HEK293T (cell line): ENCODE measurements at regions not wholly inside any gene's neighbourhood (a gene's known extent, or its start where the extent isn't known, plus 50 kb on each side); places are given as distances from the start of the nearest gene placed in this dataset.

Experiments used
- CTCF ChIA-PET: fragments of 350-600 bp; formaldehyde crosslinking; extraction: SDS; loops from one replicate; lab custom pipeline; 2021; ENCODE audit warnings: antibody characterized with exemption, inconsistent platforms; lab: Yijun Ruan, JAX
- POLR2A ChIA-PET: fragments of 350-600 bp; formaldehyde crosslinking; extraction: SDS; loops from one replicate; lab custom pipeline; 2020; ENCODE audit warnings: antibody characterized with exemption, inconsistent platforms; lab: Yijun Ruan, JAX
- DNase-seq: peaks from one replicate; pipeline ENCODE4 v3.0.0; 2012; ENCODE audit warnings: mixed read lengths; ENCODE audit errors: extremely low spot score
- ARNT ChIP-seq: fragments of 450-650 bp; IDR thresholded peaks from 2 replicates; pipeline ENCODE4 v1.6.1; 2017; ENCODE audit warnings: mild to moderate bottlenecking
- BHLHE40 ChIP-seq: fragments of 450-650 bp; IDR thresholded peaks from 2 replicates; pipeline ENCODE4 v1.6.1; 2016; ENCODE audit warnings: mild to moderate bottlenecking, moderate library complexity, borderline replicate concordance
- CTBP1 ChIP-seq: fragments of 450-650 bp; IDR thresholded peaks from 2 replicates; pipeline ENCODE4 v1.6.1; 2016; ENCODE audit warnings: borderline replicate concordance
- ELF4 ChIP-seq: fragments of 450-650 bp; IDR thresholded peaks from 2 replicates; pipeline ENCODE4 v1.6.1; 2017; ENCODE audit warnings: antibody characterized with exemption
- FOXA1 ChIP-seq: fragments of 450-650 bp; IDR thresholded peaks from 2 replicates; pipeline ENCODE4 v1.6.1; 2016; ENCODE audit warnings: mild to moderate bottlenecking
- FOXK2 ChIP-seq: fragments of 450-650 bp; IDR thresholded peaks from 2 replicates; pipeline ENCODE4 v1.6.1; 2016; ENCODE audit warnings: mild to moderate bottlenecking
- FOXM1 ChIP-seq: fragments of 450-650 bp; IDR thresholded peaks from 2 replicates; pipeline ENCODE4 v1.6.1; 2017; ENCODE audit warnings: mild to moderate bottlenecking, borderline replicate concordance
- HDGF ChIP-seq: fragments of 450-650 bp; IDR thresholded peaks from 2 replicates; pipeline ENCODE4 v1.6.1; 2017; ENCODE audit warnings: antibody characterized with exemption, borderline replicate concordance
- L3MBTL2 ChIP-seq: fragments of 450-650 bp; conservative IDR thresholded peaks from 2 replicates; pipeline ENCODE4 v1.6.1; 2016; ENCODE audit warnings: mild to moderate bottlenecking
- LEF1 ChIP-seq: fragments of 450-650 bp; IDR thresholded peaks from 2 replicates; pipeline ENCODE4 v1.6.1; 2017; ENCODE audit warnings: mild to moderate bottlenecking, borderline replicate concordance
- NFRKB ChIP-seq: fragments of 450-650 bp; IDR thresholded peaks from 2 replicates; pipeline ENCODE4 v1.6.1; 2016; ENCODE audit warnings: mild to moderate bottlenecking, moderate library complexity
- SP1 ChIP-seq: fragments of 450-650 bp; IDR thresholded peaks from 2 replicates; pipeline ENCODE4 v1.6.1; 2017
- SUZ12 ChIP-seq: fragments of 450-650 bp; IDR thresholded peaks from 2 replicates; pipeline ENCODE4 v1.6.1; 2016; ENCODE audit warnings: mild to moderate bottlenecking
- TARDBP ChIP-seq: fragments of 450-650 bp; IDR thresholded peaks from 2 replicates; pipeline ENCODE4 v1.6.1; 2016
- ZNF384 ChIP-seq: fragments of 450-650 bp; IDR thresholded peaks from 2 replicates; pipeline ENCODE4 v1.6.1; 2016
- TF ChIP-seq, protein P1 (sequence below): fragments of 450-650 bp; IDR thresholded peaks from 2 replicates; pipeline ENCODE4 v1.6.1; 2016

DNA sequence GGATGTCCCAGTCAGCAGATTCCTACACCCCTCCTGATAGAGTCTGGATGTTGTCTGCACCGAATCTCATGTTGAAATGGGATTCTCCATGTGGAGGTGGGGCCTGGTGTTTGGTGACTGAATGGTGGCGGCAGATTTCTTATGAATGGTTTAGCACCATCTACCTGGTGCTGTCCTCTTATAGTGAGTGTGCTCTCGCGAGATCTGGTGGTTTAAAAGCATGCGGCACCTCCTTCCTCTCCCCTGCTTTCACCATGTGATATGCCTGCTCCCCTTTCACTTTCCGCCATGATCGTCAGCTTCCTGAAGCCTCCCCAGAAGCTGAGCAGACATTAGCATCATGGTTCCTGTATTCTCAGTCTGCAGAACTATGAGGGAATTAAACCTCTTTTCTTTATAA lies 135.2 kb upstream of the SLC6A11 start:
- TF ChIP-seq FOXM1 (no peak), LEF1 (no peak), ARNT (no peak), L3MBTL2 (no peak), ZNF384 (no peak), HDGF (no peak), SP1 (no peak), TARDBP (no peak), FOXK2 (no peak), CTBP1 (no peak), FOXA1 (no peak), SUZ12 (no peak), BHLHE40 (no peak)
- TF ChIP-seq, protein P1, sequence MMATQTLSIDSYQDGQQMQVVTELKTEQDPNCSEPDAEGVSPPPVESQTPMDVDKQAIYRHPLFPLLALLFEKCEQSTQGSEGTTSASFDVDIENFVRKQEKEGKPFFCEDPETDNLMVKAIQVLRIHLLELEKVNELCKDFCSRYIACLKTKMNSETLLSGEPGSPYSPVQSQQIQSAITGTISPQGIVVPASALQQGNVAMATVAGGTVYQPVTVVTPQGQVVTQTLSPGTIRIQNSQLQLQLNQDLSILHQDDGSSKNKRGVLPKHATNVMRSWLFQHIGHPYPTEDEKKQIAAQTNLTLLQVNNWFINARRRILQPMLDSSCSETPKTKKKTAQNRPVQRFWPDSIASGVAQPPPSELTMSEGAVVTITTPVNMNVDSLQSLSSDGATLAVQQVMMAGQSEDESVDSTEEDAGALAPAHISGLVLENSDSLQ, result no peak
- ChIA-PET CTCF (no interaction called here), POLR2A (no interaction called here)
- no peak for DNase-seq

DNA sequence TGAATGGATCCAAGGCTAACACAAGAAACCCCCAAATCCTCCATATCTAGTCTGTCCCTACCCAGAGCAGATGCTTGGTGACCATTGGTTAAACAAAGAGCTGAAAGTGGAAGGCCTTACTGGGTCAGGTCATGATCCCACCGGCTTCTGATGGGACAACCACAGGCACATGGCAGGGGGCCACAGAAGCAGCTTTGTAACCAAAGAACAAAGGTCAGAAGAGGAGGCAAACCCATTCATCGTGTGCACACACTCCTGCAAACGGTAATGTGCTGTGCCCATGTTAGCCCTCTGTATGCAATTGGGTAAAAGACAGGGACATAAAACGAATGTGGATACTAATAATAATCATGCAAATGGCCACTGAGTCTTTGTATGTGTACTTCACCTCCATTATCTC lies 133.3 kb upstream of the SLC6A11 start:
- CTCF ChIA-PET, result no interaction called here
- no peak for DNase-seq

GRCh38 chr3:10683106-10683505 lies 132.9 kb upstream of the SLC6A11 start:
- ChIA-PET POLR2A (no interaction called here), CTCF (no interaction called here)
- TF ChIP-seq CTBP1 (no peak), FOXA1 (no peak)
- no peak for DNase-seq

More for the DNA sequence above, 133.3 kb upstream of the SLC6A11 start:
- POLR2A ChIA-PET, result no interaction called here
- no peak for TF ChIP-seq ARNT
- TF ChIP-seq HDGF, result no peak
- no peak for TF ChIP-seq TARDBP
- no peak for TF ChIP-seq SP1
- TF ChIP-seq NFRKB, result no peak
- TF ChIP-seq L3MBTL2, result no peak
- TF ChIP-seq, protein P1, result no peak
- TF ChIP-seq ZNF384, result no peak
- TF ChIP-seq ELF4, result no peak
- no peak for TF ChIP-seq LEF1
- TF ChIP-seq FOXA1, result no peak
- no peak for TF ChIP-seq BHLHE40
- TF ChIP-seq CTBP1, result no peak
- TF ChIP-seq FOXK2, result no peak
- TF ChIP-seq SUZ12, result no peak
- TF ChIP-seq FOXM1, result no peak

- ChIA-PET CTCF (no interaction called here), POLR2A (no interaction called here)
- TF ChIP-seq, protein P1, result no peak
- TF ChIP-seq ZNF384, result no peak
- DNase-seq, result no peak
These were observed 127.9 kb upstream of the SLC6A11 start for GRCh38 chr3:10688126-10688525.

GRCh38 chr3:10688548-10689172 lies 127.4 kb upstream of the SLC6A11 start:
- CTCF ChIA-PET, result no interaction called here
- POLR2A ChIA-PET, result no interaction called here
- no peak for TF ChIP-seq LEF1
- TF ChIP-seq CTBP1, result no peak
- TF ChIP-seq FOXA1, result no peak
- no peak for TF ChIP-seq ARNT
- TF ChIP-seq TARDBP, result no peak
- TF ChIP-seq FOXM1, result no peak
- no peak for TF ChIP-seq HDGF
- no peak for TF ChIP-seq SP1
- no peak for TF ChIP-seq NFRKB
- TF ChIP-seq ELF4, result no peak
- TF ChIP-seq, protein P1, result no peak
- TF ChIP-seq L3MBTL2, result no peak
- TF ChIP-seq SUZ12, result no peak
- no peak for TF ChIP-seq ZNF384
- TF ChIP-seq BHLHE40, result no peak
- TF ChIP-seq FOXK2, result no peak
- DNase-seq, result no peak

- no peak for DNase-seq
- POLR2A ChIA-PET, result no interaction called here
- TF ChIP-seq FOXM1, result no peak
- TF ChIP-seq FOXK2, result no peak
- no peak for TF ChIP-seq CTBP1
- TF ChIP-seq ZNF384, result no peak
- no peak for TF ChIP-seq HDGF
- no peak for TF ChIP-seq TARDBP
- TF ChIP-seq NFRKB, result no peak
- TF ChIP-seq BHLHE40, result no peak
- TF ChIP-seq, protein P1, result no peak
- CTCF ChIA-PET, result no interaction called here
These were observed 123.9 kb upstream of the SLC6A11 start for GRCh38 chr3:10692039-10692622.
